Tibial nerve (tissue), 4 donors: ENCODE measurements at regions not wholly inside any gene's neighbourhood (a gene's known extent, or its start where the extent isn't known, plus 50 kb on each side); places are given as distances from the start of the nearest gene placed in this dataset.

Experiments used
- DNase-seq, 2 donors: peaks; one replicate each; pipeline ENCODE4 v3.0.0-alpha.2; 2019; ENCODE audit warnings: low spot score in 2 of 2
- H3K27ac ChIP-seq, 4 donors: fragments of 200-600 bp; sonication (generic) in 3 of 4; one replicate each; pipeline ENCODE4 v1.5.1; 2017 to 2019; ENCODE audit warnings: mild to moderate bottlenecking in 1 of 4
- H3K27me3 ChIP-seq, 2 donors: fragments of 200-600 bp; sonication (generic) in 1 of 2; one replicate each; pipeline versions ENCODE4 v1.5.1 to v1.6.0; 2017 to 2019
- H3K36me3 ChIP-seq, 3 donors: fragments of 200-600 bp; sonication (generic); one replicate each; pipeline ENCODE4 v1.5.1; 2018 to 2019
- H3K4me1 ChIP-seq, 4 donors: fragments of 200-600 bp; sonication (generic) in 3 of 4; one replicate each; pipeline ENCODE4 v1.5.1; 2017 to 2019
- H3K4me3 ChIP-seq, 4 donors: fragments of 200-600 bp; sonication (generic) in 3 of 4; one replicate each; pipeline ENCODE4 v1.5.1; 2017 to 2019; ENCODE audit warnings: mild to moderate bottlenecking in 1 of 4, moderate library complexity in 1 of 4
- H3K9me3 ChIP-seq, 4 donors: fragments of 200-600 bp; sonication (generic) in 3 of 4; one replicate each; pipeline ENCODE4 v1.5.1; 2017 to 2019
- CTCF ChIP-seq, 5 experiments: fragments of 200-600 bp in 3 of 5; fragments of 450-650 bp in 2 of 5; sonication (generic) in 3 of 5; IDR thresholded peaks; one replicate each; pipeline ENCODE4 v1.5.1; 2016 to 2019; ENCODE audit warnings: antibody characterized with exemption in 5 of 5, mild to moderate bottlenecking in 3 of 5, moderate library complexity in 2 of 5
- EP300 ChIP-seq, 2 donors: sonication (generic); formaldehyde crosslinking; IDR thresholded peaks; one replicate each; pipeline ENCODE4 v1.6.1; 2017; ENCODE audit warnings: antibody characterized with exemption in 2 of 2, mild to moderate bottlenecking in 1 of 2
- POLR2A ChIP-seq, 2 donors: fragments of 450-650 bp; IDR thresholded peaks; one replicate each; pipeline ENCODE4 v1.6.1; 2017; ENCODE audit warnings: antibody characterized with exemption in 2 of 2, mild to moderate bottlenecking in 2 of 2, moderate library complexity in 2 of 2
- WGBS, 2 donors: methylation state at CpG; one replicate each; pipeline ENCODE4 v1.1.5; 2018; 5-methylcytosine and 5-hydroxymethylcytosine counted together

GRCh38 chr9:1354086-1354485 lies 303.9 kb downstream of the DMRT2 start:
- Histone ChIP-seq H3K27me3 (no peaks in the 10 kb centered on the region), H3K36me3 (no peaks in the 10 kb centered on the region), H3K9me3 (no peaks in the 10 kb centered on the region), H3K4me1 (peaks cover 0 to 5% (median 0%) of the 10 kb centered on the region in 4 donors), H3K27ac (no peak overlapping the region), H3K4me3 (no peak overlapping the region)
- TF ChIP-seq EP300 (IDR thresholded peaks at IDR 0.05) = no peak
- TF ChIP-seq CTCF (IDR thresholded peaks at IDR 0.05) = no peak
- TF ChIP-seq POLR2A (IDR thresholded peaks at IDR 0.05) = no peak
- 84 to 85% methylated on average over 5 of the region's 5 CpGs for WGBS, 2 donors
- DNase-seq = no peak

- DNase-seq = no peak
- WGBS, 2 donors = 61 to 84% methylated on average over 4 of the region's 4 CpGs
- TF ChIP-seq EP300 (IDR thresholded peaks at IDR 0.05) (no peak), POLR2A (IDR thresholded peaks at IDR 0.05) (no peak), CTCF (IDR thresholded peaks at IDR 0.05) (no peak)
- H3K4me1 ChIP-seq = peaks cover 0 to 5% (median 0%) of the 10 kb centered on the region in 4 donors
- H3K27ac ChIP-seq = no peak overlapping the region
- no peaks in the 10 kb centered on the region for H3K36me3 ChIP-seq
- no peaks in the 10 kb centered on the region for H3K27me3 ChIP-seq
- no peaks in the 10 kb centered on the region for H3K9me3 ChIP-seq
- H3K4me3 ChIP-seq = no peak overlapping the region
Observed at GRCh38 chr9:1354606-1355005, 304.4 kb downstream of the DMRT2 start.

GRCh38 chr9:1355656-1356055 lies 305.5 kb downstream of the DMRT2 start:
- TF ChIP-seq CTCF (IDR thresholded peaks at IDR 0.05) = no peak
- TF ChIP-seq POLR2A (IDR thresholded peaks at IDR 0.05) = no peak
- no peak for TF ChIP-seq EP300 (IDR thresholded peaks at IDR 0.05)
- Histone ChIP-seq H3K36me3 (no peaks in the 10 kb centered on the region), H3K27me3 (no peaks in the 10 kb centered on the region), H3K4me1 (peaks cover 0 to 5% (median 0%) of the 10 kb centered on the region in 4 donors), H3K27ac (no peak overlapping the region), H3K4me3 (no peak overlapping the region), H3K9me3 (no peaks in the 10 kb centered on the region)
- DNase-seq = no peak
- 55 to 65% methylated on average over 1 of the region's 1 CpG for WGBS, 2 donors

- no peaks in the 10 kb centered on the region for H3K27me3 ChIP-seq
- TF ChIP-seq CTCF (IDR thresholded peaks at IDR 0.05) (no peak), POLR2A (IDR thresholded peaks at IDR 0.05) (no peak), EP300 (IDR thresholded peaks at IDR 0.05) (no peak)
- H3K9me3 ChIP-seq = no peaks in the 10 kb centered on the region
- WGBS, 2 donors = 86 to 88% methylated on average over 6 of the region's 6 CpGs
- DNase-seq = no peak
- H3K27ac ChIP-seq = no peak overlapping the region
- H3K4me1 ChIP-seq = no peaks in the 10 kb centered on the region
- H3K36me3 ChIP-seq = no peaks in the 10 kb centered on the region
- no peak overlapping the region for H3K4me3 ChIP-seq
Observed at GRCh38 chr9:1362845-1363244, 312.7 kb downstream of the DMRT2 start.

GRCh38 chr9:1366276-1366675 lies 316.1 kb downstream of the DMRT2 start:
- no peak for DNase-seq
- Histone ChIP-seq H3K27me3 (no peaks in the 10 kb centered on the region), H3K9me3 (no peaks in the 10 kb centered on the region), H3K4me1 (no peaks in the 10 kb centered on the region), H3K36me3 (no peaks in the 10 kb centered on the region), H3K4me3 (no peak overlapping the region), H3K27ac (no peak overlapping the region)
- TF ChIP-seq CTCF (IDR thresholded peaks at IDR 0.05) (no peak), POLR2A (IDR thresholded peaks at IDR 0.05) (no peak), EP300 (IDR thresholded peaks at IDR 0.05) (no peak)
- WGBS, 2 donors = 54 to 62% methylated on average over 2 of the region's 2 CpGs
